ENCODE measurements at regions not wholly inside any gene's neighbourhood (a gene's known extent, or its start where the extent isn't known, plus 50 kb on each side); places are given as distances from the start of the nearest gene placed in this dataset.

DNA sequence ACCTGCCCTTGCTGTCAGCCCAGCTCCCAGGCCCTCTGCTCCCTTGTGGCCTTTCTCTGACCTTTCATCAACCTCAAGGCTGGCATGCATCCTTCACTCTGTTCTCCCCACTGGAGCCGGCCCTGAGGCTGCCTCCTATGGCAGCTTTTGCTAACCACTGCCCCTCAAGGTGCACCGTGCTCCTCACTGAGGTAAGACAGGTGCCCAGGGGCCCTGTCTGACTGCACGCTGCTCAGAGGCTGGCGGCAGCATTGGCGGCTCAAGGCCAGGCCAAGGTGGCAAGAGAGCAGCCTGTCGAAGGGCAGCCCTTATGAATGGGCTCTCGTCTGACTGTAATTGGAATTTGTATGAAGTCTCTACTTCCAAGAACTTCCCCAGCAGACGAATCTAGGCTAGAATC is 172.6 kb downstream of the ZNF248 start:
- ATAC-seq (ENCODE audit: low FRiP score in 2 of 2) (no peak), DNase-seq (peak in 1 of 2 donors; percentile 39)
- no peaks in the 10 kb centered on the region for H3K36me3 ChIP-seq
- TF ChIP-seq POLR2AphosphoS5 (IDR thresholded peaks at IDR 0.05), result no peak
- TF ChIP-seq, protein P1, sequence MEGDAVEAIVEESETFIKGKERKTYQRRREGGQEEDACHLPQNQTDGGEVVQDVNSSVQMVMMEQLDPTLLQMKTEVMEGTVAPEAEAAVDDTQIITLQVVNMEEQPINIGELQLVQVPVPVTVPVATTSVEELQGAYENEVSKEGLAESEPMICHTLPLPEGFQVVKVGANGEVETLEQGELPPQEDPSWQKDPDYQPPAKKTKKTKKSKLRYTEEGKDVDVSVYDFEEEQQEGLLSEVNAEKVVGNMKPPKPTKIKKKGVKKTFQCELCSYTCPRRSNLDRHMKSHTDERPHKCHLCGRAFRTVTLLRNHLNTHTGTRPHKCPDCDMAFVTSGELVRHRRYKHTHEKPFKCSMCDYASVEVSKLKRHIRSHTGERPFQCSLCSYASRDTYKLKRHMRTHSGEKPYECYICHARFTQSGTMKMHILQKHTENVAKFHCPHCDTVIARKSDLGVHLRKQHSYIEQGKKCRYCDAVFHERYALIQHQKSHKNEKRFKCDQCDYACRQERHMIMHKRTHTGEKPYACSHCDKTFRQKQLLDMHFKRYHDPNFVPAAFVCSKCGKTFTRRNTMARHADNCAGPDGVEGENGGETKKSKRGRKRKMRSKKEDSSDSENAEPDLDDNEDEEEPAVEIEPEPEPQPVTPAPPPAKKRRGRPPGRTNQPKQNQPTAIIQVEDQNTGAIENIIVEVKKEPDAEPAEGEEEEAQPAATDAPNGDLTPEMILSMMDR (IDR thresholded peaks at IDR 0.05), result no peak
- TF ChIP-seq POLR2A (IDR thresholded peaks at IDR 0.05), result no peak
- no peak for TF ChIP-seq EP300 (IDR thresholded peaks at IDR 0.05)
- H3K9me3 ChIP-seq, result peaks cover 0 to 35% (median 0%) of the 10 kb centered on the region in 4 donors
- no peak overlapping the region for H3K4me3 ChIP-seq
- no peaks in the 10 kb centered on the region for H3K27me3 ChIP-seq
- H3K4me1 ChIP-seq, result no peaks in the 10 kb centered on the region
- WGBS, 2 donors, result 76 to 78% methylated on average over 8 of the region's 8 CpGs
- H3K27ac ChIP-seq, result no peak overlapping the region

GRCh38 chr10:37682617-37683016 is 174.8 kb downstream of the ZNF248 start:
- Histone ChIP-seq H3K4me3 (no peak overlapping the region), H3K36me3 (no peaks in the 10 kb centered on the region), H3K9me3 (peaks cover 0 to 35% (median 0%) of the 10 kb centered on the region in 4 donors), H3K4me1 (no peaks in the 10 kb centered on the region), H3K27ac (no peak overlapping the region), H3K27me3 (no peaks in the 10 kb centered on the region)
- 78 to 87% methylated on average over 3 to 4 of the region's 4 CpGs for WGBS, 2 donors
- DNase-seq (no peak), ATAC-seq (ENCODE audit: low FRiP score in 2 of 2) (no peak)
- TF ChIP-seq, protein P1 (IDR thresholded peaks at IDR 0.05), result no peak
- no peak for TF ChIP-seq POLR2A (IDR thresholded peaks at IDR 0.05)
- TF ChIP-seq POLR2AphosphoS5 (IDR thresholded peaks at IDR 0.05), result no peak
- TF ChIP-seq EP300 (IDR thresholded peaks at IDR 0.05), result no peak

- Histone ChIP-seq H3K9me3 (peaks cover 0 to 25% (median 0%) of the 10 kb centered on the region in 4 donors), H3K27ac (no peak overlapping the region), H3K36me3 (no peaks in the 10 kb centered on the region), H3K4me3 (no peak overlapping the region), H3K4me1 (no peaks in the 10 kb centered on the region), H3K27me3 (no peaks in the 10 kb centered on the region)
- 56 to 85% methylated on average over 2 to 12 of the region's 12 CpGs for WGBS, 2 donors
- ATAC-seq (ENCODE audit: low FRiP score in 2 of 2) (no peak), DNase-seq (peak in 1 of 2 donors; percentile 32)
- TF ChIP-seq, protein P1 (IDR thresholded peaks at IDR 0.05), result no peak
- TF ChIP-seq POLR2AphosphoS5 (IDR thresholded peaks at IDR 0.05) (no peak), EP300 (IDR thresholded peaks at IDR 0.05) (no peak), POLR2A (IDR thresholded peaks at IDR 0.05) (no peak)
These were observed 175.8 kb downstream of the ZNF248 start for GRCh38 chr10:37681617-37681999.

DNA sequence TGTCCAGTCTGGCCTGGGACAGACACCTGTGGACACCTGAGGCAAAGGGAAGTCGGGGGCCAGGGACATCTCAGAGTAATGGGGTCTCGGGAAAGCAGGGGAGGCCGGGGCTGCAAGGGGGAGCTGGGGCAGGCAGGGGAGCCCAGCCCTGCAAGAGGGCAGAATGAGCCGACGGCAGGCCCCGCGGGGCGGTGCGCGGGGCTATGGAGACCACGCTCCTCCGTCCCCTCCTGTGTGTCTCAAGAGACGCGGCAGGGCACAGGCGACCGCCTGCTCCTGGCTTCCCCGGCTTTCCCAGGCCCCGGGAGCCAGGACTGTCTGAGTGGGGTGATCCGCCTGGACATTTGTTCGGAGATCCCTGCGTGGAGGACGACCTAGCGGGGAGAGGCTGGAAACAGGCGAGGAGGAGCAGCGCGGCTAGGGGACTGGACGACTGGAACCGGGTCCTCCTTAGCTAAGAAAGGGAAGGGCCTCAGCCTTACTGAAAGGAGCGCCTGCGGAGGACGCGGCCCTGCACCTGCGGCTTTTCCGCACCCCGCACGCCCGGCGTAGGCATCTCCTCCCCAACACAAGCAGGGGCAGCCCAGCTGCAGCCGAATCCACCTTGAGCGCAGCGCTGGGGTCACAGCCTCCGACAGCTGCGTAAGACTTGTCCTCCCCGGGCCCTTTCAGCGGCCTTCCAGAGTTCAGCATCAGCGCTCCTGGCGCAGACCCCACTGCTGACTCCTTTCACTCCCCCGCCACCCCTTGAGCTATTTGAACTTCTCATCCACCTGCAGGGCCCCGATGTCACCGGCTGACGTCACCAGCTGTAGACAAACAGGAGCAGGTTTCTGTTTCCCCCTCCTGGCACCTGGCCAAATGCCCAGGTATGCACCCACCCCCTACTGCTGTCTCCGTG is 176.4 kb downstream of the ZNF248 start:
- peaks cover 0 to 24% (median 0%) of the 10 kb centered on the region in 4 donors for H3K9me3 ChIP-seq
- peak in 1 of 2 donors; percentile 75 for DNase-seq
- H3K4me3 ChIP-seq, result no peak overlapping the region
- H3K4me1 ChIP-seq, result no peaks in the 10 kb centered on the region
- no peak for ATAC-seq (ENCODE audit: low FRiP score in 2 of 2)
- TF ChIP-seq EP300 (IDR thresholded peaks at IDR 0.05), result no peak
- TF ChIP-seq POLR2AphosphoS5 (IDR thresholded peaks at IDR 0.05), result no peak
- TF ChIP-seq, protein P1 (IDR thresholded peaks at IDR 0.05), result no peak
- TF ChIP-seq POLR2A (IDR thresholded peaks at IDR 0.05), result no peak
- no peaks in the 10 kb centered on the region for H3K27me3 ChIP-seq
- 82 to 91% methylated on average over 43 to 52 of the region's 52 CpGs for WGBS, 2 donors
- no peak overlapping the region for H3K27ac ChIP-seq
- no peaks in the 10 kb centered on the region for H3K36me3 ChIP-seq
